Head of caudate nucleus (tissue), 42 donors: ENCODE measurements at regions not wholly inside any gene's neighbourhood (a gene's known extent, or its start where the extent isn't known, plus 50 kb on each side); places are given as distances from the start of the nearest gene placed in this dataset.

ENCODE experiments used
- DNase-seq, 42 donors: peaks; one replicate each; pipeline versions ENCODE4 v3.0.0 to v3.0.0-alpha.2; 2020 to 2021; ENCODE audit warnings: mixed read lengths in 7 of 42
- intact Hi-C: fragments of 100-400 bp; cut with DNase I; formaldehyde crosslinking; loops from one replicate; pipeline ENCODE4 v1.15.0; 2022

DNA sequence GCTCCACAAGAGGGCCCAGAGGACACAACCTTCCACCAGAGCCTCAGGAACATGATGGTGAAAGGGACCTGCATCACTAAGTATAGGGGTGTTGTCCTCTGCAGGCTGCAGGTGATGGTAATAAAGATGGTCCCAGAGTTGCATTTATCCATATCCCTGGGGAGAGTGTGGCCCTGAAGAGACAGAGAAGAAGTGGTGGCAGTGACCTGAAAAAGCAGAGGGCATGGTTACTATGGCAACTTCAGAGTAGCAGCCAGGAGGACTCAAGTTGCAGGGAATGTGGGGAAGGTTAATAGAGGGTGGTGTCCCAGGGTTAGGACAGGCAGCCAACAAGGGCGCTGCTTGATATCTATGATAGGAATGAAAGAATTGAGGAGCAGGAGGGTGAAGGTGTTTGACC lies 57.1 kb downstream of the HLA-A start:
- no peak for DNase-seq
- intact Hi-C loops: no loop called here

DNA sequence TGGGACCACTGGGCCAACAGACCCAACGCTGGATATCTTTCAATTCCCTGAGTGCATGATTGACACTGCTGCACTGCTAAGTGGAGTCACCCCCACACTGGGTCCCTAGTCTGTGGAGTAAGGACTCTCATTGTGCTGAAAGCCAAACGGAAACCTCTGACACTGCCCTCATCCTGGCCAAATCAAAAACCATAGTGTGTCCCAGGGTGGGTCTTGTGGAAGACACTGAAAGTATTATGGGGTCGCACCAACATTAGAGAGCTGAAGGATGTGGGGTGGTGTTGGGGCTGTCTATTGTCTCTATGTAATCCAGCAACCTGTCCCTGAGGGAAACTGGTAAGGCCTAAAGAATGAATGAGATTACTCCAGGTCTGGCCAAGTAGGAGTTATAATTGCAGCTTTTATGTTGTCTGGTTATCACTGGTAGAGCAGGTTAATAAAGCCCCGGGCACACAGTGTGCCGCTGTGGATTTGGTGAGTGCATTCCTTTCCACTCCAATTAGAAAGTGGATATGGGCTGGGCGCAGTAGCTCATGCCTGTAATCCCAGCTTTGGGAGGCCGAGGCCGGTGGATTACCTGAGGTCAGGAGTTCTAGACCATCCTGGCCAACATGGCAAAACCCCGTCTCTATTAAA lies 57.9 kb downstream of the HLA-A start:
- peak in 1 of 42 donors; percentile 4 for DNase-seq
- intact Hi-C loops: no loop called here

DNA sequence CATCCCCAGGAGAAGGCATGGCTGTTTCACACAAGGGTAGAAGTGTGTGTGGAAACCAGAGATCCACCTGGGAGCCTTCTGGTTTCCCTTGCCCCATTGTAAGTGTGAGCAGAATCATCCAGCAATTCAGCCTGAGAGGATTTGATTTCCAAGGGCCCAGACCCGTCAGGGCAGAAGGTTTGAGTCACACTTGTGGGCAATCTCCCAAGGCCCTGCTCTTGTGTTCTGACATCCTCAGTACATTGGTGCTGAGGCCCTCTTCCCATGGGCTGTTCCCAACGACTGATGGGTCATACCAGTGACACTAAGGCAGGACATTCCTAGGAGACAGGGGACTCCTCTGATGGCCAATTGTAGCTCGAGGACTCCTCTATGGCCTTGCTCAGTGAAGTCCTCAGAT lies 58.2 kb upstream of the POLR1H start:
- intact Hi-C loops: no loop called here

DNA sequence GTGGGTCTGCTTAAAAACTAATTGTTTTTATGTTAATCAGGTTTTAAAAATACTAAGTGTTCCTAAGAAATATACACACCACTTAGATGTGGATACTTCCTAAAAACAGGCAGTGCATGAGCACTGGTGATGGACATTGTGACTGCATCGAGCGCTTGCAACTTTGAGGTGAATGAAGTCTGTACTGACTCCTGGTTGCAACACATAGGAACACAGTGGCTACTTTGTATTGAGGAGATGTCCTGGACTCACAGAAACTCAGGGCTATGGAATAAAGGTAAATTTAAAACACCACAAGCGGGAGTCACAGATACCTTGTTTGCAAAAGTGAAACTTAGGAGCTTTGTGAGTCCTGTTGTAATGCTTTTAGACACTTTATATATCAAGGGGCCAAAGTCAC lies 55.6 kb upstream of the POLR1H start:
- intact Hi-C loops: no loop called here
- no peak for DNase-seq

More for the DNA sequence above, 58.2 kb upstream of the POLR1H start:
- DNase-seq: peak in 1 of 42 donors; percentile 37

DNA sequence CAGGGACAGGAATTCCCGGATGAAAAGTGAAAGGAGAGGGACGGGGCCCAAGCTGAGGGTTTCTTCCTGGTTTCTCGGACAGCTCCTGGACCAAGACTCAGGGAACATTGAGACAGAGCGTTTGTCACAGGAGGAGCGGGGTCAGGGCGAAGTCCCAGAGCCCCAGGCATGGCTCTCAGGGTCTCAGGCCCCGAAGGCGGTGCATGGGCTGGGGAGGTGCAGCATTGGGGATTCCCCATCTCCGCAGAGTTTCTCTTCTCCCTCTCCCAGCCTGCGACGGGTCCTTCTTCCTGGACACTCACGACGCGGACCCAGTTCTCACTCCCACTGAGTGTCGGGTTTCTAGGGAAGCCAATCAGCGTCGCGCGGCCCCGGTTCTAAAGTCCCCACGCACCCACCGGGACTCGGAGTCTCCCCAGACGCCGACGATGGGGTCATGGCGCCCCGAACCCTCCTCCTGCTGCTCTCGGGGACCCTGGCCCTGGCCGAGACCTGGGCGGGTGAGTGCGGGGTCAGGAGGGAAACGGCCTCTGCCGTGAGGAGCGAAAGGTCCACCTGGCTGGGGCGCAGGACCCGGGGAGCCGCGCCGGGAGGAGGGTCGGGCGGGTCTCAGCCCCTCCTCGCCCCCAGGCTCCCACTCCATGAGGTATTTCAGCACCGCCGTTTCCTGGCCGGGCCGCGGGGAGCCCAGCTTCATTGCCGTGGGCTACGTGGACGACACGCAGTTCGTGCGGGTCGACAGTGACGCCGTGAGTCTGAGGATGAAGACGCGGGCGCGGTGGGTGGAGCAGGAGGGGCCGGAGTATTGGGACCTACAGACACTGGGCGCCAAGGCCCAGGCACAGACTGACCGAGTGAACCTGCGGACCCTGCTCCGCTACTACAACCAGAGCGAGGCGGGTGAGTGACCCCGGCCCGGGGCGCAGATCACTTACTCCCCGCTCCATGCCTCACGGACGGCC lies 54.6 kb upstream of the POLR1H start:
- intact Hi-C loops: no loop called here
- DNase-seq: peak in 17 of 42 donors; percentile 3 to 53 (median 17)

DNA sequence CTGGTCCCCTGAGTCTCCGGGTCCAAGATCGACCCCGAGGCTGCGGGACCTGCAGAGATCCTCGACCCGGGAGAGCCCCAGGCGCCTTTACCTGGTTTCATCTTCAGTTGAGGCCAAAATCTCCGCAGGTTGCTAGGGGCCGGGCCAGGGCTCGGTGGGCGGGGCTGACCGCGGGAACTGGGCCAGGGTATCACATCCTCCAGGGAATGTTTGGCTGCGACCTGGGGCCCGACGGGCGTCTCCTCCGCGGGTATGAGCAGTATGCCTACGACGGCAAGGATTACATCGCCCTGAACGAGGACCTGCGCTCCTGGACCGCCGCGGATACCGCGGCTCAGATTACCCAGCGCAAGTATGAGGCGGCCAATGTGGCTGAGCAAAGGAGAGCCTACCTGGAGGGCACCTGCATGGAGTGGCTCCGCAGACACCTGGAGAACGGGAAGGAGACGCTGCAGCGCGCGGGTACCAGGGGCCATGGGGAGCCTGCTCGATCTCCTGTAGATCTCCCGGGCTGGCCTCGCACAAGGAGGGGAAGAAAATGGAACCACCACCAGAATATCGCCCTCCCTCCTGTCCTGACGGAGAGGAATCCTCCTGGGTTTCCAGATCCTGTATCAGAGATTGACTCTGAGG lies 53.8 kb upstream of the POLR1H start:
- intact Hi-C loops: no loop called here
- peak in 5 of 42 donors; percentile 5 to 40 (median 15) for DNase-seq

DNA sequence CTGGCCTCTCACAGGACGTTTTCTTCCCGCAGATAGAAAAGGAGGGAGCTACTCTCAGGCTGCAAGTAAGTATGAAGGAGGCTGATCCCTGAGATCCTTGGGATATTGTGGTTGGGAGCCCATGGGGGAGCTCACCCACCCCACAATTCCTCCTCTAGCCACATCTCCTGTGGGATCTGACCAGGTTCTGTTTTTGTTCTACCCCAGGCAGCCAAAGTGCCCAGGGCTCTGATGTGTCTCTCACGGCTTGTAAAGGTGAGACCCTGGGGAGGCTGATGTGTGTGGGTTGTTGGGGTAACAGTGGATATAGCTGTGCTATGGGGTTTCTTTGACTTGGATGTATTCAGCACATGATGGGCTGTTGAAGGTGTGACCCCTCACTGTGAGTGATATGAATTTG lies 52.0 kb upstream of the POLR1H start:
- intact Hi-C loops: no loop called here

More for the DNA sequence above, 52.0 kb upstream of the POLR1H start:
- no peak for DNase-seq
